OCI-LY7 (cell line): ENCODE measurements at regions not wholly inside any gene's neighbourhood (a gene's known extent, or its start where the extent isn't known, plus 50 kb on each side); places are given as distances from the start of the nearest gene placed in this dataset.
A peak's percentile ranks its signal among the peaks of the same experiment; 100 is the strongest.

Experiments
- BruUV-seq: library from RNA; stranded (reverse); fragments of 400-500 nt; replicated peaks from 2 replicates; lab custom pipeline; 2021; lab: Mats Ljungman, UMichigan
- CTCF ChIA-PET: fragments of 300-600 bp; sonication (Branson Sonifier 250); formaldehyde crosslinking; loops from one replicate; lab custom pipeline; 2022; ENCODE audit warnings: antibody characterized with exemption; ENCODE audit not compliant: unreplicated experiment; lab: Charles Lee
- POLR2A ChIA-PET: fragments of 300-600 bp; sonication (Branson Sonifier 250); formaldehyde crosslinking; loops from one replicate; lab custom pipeline; 2022; ENCODE audit warnings: antibody characterized with exemption; lab: Charles Lee
- DNase-seq: peaks from one replicate; pipeline ENCODE4 v3.0.0-alpha.2; 2015; ENCODE audit warnings: low spot score
- H2AFZ ChIP-seq: fragments of 200-600 bp; sonication (generic), shearing (Covaris generic); 2 replicates; pipeline ENCODE4 v1.6.1; 2014; ENCODE audit warnings: mild to moderate bottlenecking, antibody characterized with exemption, low read length, moderate library complexity
- H3K27ac ChIP-seq: fragments of 200-600 bp; sonication (generic); 2 replicates; pipeline ENCODE4 v1.5.1; 2014; ENCODE audit warnings: mixed run types, low read depth, mild to moderate bottlenecking, moderate library complexity, low read length, inconsistent platforms; ENCODE audit not compliant: poor library complexity, severe bottlenecking
- H3K36me3 ChIP-seq: fragments of 200-600 bp; sonication (generic); 2 replicates; pipeline ENCODE4 v1.6.1; 2014; ENCODE audit warnings: mild to moderate bottlenecking, antibody characterized with exemption, low read length, moderate library complexity, mixed read lengths; ENCODE audit not compliant: insufficient read depth
- H3K4me1 ChIP-seq: fragments of 200-600 bp; sonication (generic); 2 replicates; pipeline ENCODE4 v1.5.1; 2014; ENCODE audit warnings: mild to moderate bottlenecking, low read length; ENCODE audit not compliant: insufficient read depth, poor library complexity, severe bottlenecking
- H3K4me2 ChIP-seq: fragments of 200-600 bp; sonication (generic); 2 replicates; pipeline ENCODE4 v1.6.1; 2014; ENCODE audit warnings: mild to moderate bottlenecking, low read length
- H3K4me3 ChIP-seq: fragments of 200-600 bp; sonication (generic); 2 replicates; pipeline ENCODE4 v1.5.1; 2014; ENCODE audit warnings: mild to moderate bottlenecking, low read depth, low read length; ENCODE audit not compliant: poor library complexity, severe bottlenecking
- H3K79me2 ChIP-seq: fragments of 200-600 bp; sonication (generic); 2 replicates; pipeline ENCODE4 v1.6.1; 2016; ENCODE audit warnings: low read depth, mild to moderate bottlenecking, low read length, moderate library complexity, mixed read lengths; ENCODE audit not compliant: insufficient read depth
- H3K9me2 ChIP-seq: fragments of 200-600 bp; sonication (generic); 2 replicates; pipeline ENCODE4 v1.6.1; 2016; ENCODE audit warnings: mild to moderate bottlenecking, low read length, mixed read lengths; ENCODE audit not compliant: insufficient read depth
- H3K9me3 ChIP-seq: fragments of 200-600 bp; sonication (generic); 2 replicates; pipeline ENCODE4 v1.6.1; 2014; ENCODE audit warnings: mild to moderate bottlenecking, mixed run types, low read length, mixed read lengths
- H4K20me1 ChIP-seq: fragments of 200-600 bp; sonication (generic); 2 replicates; pipeline ENCODE4 v1.6.1; 2014; ENCODE audit warnings: mild to moderate bottlenecking, antibody characterized with exemption, low read length, moderate library complexity, mixed read lengths; ENCODE audit not compliant: insufficient read depth
- EZH2phosphoT487 ChIP-seq: fragments of 200-600 bp; sonication (generic); IDR thresholded peaks from 2 replicates; pipeline ENCODE4 v1.6.1; 2018; ENCODE audit warnings: low read depth, borderline replicate concordance, mild to moderate bottlenecking, mixed run types, antibody characterized with exemption, low read length, moderate library complexity, mixed read lengths
- intact Hi-C: fragments of 100-400 bp; cut with micrococcal nuclease; formaldehyde crosslinking; loops from one replicate; pipeline ENCODE4 v1.10.0; 2022; ENCODE audit not compliant: unreplicated experiment
- TF ChIP-seq, protein P1 (sequence below): fragments of 200-600 bp; sonication (generic); conservative IDR thresholded peaks from 2 replicates; pipeline ENCODE4 v1.5.1; 2014; ENCODE audit warnings: mild to moderate bottlenecking, antibody characterized with exemption, low read length, moderate library complexity, mixed read lengths

DNA sequence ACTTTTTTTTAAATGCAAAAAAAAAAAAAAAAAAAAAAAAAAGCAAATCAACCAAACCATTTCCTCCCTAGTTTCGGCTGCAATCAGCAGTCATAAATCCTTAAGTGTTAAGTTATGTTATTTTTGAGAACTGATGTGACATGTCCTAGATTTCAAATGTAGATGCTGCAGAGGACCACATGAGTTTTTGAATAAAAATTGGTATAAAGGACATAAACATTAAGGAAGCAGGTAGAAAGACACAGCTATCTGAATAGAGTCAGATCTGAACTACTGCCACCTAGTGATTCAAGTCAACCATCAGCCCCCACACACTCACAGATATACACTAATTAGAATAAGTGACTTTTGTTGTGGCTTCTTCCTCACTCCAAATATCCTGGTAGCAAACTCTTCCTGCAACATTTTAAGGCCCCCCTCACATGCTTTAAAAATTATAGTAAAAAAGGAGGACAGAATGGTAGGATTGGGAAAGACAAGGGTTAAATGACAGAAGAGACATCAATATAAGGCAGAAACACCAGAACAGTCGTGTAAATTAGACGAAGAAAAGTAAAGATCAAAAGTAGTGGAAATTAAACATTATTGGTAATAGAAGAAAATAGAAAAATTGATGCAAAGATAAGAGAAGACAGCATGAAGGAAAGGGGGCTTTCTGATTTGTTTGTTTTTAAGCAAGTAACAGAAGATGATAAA, 394.5 kb upstream of the ATP2B1 start:
- no TSS peak for BruUV-seq
- Histone ChIP-seq H3K4me1 (peaks cover 11% of the 10 kb centered on the region), H3K4me3 (no peak overlapping the region), H3K79me2 (no peaks in the 10 kb centered on the region), H3K9me2 (no peaks in the 10 kb centered on the region), H3K27ac (no peak overlapping the region), H3K36me3 (no peaks in the 10 kb centered on the region), H2AFZ (no peak overlapping the region), H4K20me1 (no peaks in the 10 kb centered on the region), H3K9me3 (no peaks in the 10 kb centered on the region), H3K4me2 (no peak overlapping the region; the same call in 1 of the 2 replicates)
- no peak for TF ChIP-seq EZH2phosphoT487
- TF ChIP-seq, protein P1, sequence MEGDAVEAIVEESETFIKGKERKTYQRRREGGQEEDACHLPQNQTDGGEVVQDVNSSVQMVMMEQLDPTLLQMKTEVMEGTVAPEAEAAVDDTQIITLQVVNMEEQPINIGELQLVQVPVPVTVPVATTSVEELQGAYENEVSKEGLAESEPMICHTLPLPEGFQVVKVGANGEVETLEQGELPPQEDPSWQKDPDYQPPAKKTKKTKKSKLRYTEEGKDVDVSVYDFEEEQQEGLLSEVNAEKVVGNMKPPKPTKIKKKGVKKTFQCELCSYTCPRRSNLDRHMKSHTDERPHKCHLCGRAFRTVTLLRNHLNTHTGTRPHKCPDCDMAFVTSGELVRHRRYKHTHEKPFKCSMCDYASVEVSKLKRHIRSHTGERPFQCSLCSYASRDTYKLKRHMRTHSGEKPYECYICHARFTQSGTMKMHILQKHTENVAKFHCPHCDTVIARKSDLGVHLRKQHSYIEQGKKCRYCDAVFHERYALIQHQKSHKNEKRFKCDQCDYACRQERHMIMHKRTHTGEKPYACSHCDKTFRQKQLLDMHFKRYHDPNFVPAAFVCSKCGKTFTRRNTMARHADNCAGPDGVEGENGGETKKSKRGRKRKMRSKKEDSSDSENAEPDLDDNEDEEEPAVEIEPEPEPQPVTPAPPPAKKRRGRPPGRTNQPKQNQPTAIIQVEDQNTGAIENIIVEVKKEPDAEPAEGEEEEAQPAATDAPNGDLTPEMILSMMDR, result peak; percentile 91
- intact Hi-C loops, result loop anchor here (2.0 to 5.0 kb wide), 5 partner anchors 86 to 560 kb away; partner anchors contain the start of gene ATP2B1
- peak; percentile 69 for DNase-seq
- POLR2A ChIA-PET, result interaction anchor here (0.5 to 2.5 kb wide), 4 partner anchors 9 to 559 kb away, joined by 3 to 8 read pairs (median 4); no protein-coding TSS in a partner anchor
- CTCF ChIA-PET, result no interaction called here

- Histone ChIP-seq H3K4me1 (peaks cover 19% of the 10 kb centered on the region), H3K27ac (no peak overlapping the region), H3K4me3 (no peak overlapping the region), H3K9me2 (no peaks in the 10 kb centered on the region), H3K4me2 (no peak overlapping the region), H3K9me3 (no peaks in the 10 kb centered on the region), H4K20me1 (no peaks in the 10 kb centered on the region), H3K79me2 (no peaks in the 10 kb centered on the region), H2AFZ (no peak overlapping the region), H3K36me3 (no peaks in the 10 kb centered on the region)
- BruUV-seq, result no TSS peak
- CTCF ChIA-PET, result no interaction called here
- DNase-seq, result no peak
- intact Hi-C loops, result loop anchor here (5.0 kb wide), 3 partner anchors 83 to 238 kb away; no protein-coding TSS in a partner anchor
- POLR2A ChIA-PET, result interaction anchor here (0.8 to 2.5 kb wide), 4 partner anchors 18 to 176 kb away, joined by 3 to 6 read pairs (median 3); no protein-coding TSS in a partner anchor
- TF ChIP-seq, protein P1, result no peak
- no peak for TF ChIP-seq EZH2phosphoT487
Observed at GRCh38 chr12:90100579-90100978, 391.9 kb upstream of the ATP2B1 start.

GRCh38 chr12:90099288-90099687, 390.6 kb upstream of the ATP2B1 start:
- no peak overlapping the region for H3K4me3 ChIP-seq
- no peak for DNase-seq
- H3K9me3 ChIP-seq, result no peaks in the 10 kb centered on the region
- CTCF ChIA-PET, result no interaction called here
- H3K79me2 ChIP-seq, result no peaks in the 10 kb centered on the region
- H2AFZ ChIP-seq, result peak overlapping the region; percentile 52; the same call in 1 of the 2 replicates
- H3K27ac ChIP-seq, result no peak overlapping the region
- TF ChIP-seq EZH2phosphoT487, result no peak
- TF ChIP-seq, protein P1, result no peak
- POLR2A ChIA-PET, result no interaction called here
- H3K36me3 ChIP-seq, result no peaks in the 10 kb centered on the region
- H3K9me2 ChIP-seq, result no peaks in the 10 kb centered on the region
- BruUV-seq, result no TSS peak
- H3K4me1 ChIP-seq, result peaks cover 19% of the 10 kb centered on the region
- intact Hi-C loops, result no loop called here
- no peaks in the 10 kb centered on the region for H4K20me1 ChIP-seq
- no peak overlapping the region for H3K4me2 ChIP-seq
